ENCODE measurements at regions not wholly inside any gene's neighbourhood (a gene's known extent, or its start where the extent isn't known, plus 50 kb on each side); places are given as distances from the start of the nearest gene placed in this dataset.

DNA sequence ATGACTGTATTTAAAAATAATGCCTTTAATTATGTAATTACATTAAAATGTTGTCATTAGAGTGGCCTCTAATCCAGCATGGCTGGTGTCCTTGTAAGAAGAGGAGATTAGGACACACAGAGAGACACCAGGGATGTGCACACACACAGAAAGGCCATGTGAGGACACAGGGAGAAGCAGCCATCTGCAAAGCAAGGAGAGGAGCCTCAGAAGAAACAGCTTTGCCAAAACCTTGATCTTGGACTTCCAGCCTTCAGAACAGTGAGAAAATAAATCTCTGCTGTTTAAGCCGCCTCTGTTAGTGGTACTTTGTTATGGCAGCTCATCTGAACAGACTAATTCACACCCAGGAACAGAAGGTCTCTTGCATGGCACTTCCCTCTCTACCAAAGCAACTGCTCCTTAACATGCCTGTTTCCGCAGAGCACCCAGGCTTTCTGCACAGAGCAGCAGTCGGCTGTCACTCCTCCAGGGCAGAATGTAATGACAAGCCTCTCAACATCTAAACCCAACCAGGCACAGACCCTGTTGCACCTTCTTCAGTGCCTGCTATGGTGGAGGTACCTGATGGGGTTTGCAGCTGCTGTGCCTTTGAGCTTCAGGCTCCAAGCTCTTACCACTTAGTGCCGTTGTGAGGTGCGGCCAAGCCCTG lies 377.7 kb downstream of the TDRD15 start:
- no peak for DNase-seq (ENCODE audit: low spot score)

- DNase-seq (ENCODE audit: low spot score), result no peak
These were observed 392.1 kb downstream of the TDRD15 start for GRCh38 chr2:21515903-21516302.

- DNase-seq (ENCODE audit: low spot score), result no peak
These were observed 395.6 kb downstream of the TDRD15 start for GRCh38 chr2:21519412-21519811.

- DNase-seq (ENCODE audit: low spot score), result no peak
These were observed 396.1 kb downstream of the TDRD15 start for GRCh38 chr2:21519821-21520220.

DNA sequence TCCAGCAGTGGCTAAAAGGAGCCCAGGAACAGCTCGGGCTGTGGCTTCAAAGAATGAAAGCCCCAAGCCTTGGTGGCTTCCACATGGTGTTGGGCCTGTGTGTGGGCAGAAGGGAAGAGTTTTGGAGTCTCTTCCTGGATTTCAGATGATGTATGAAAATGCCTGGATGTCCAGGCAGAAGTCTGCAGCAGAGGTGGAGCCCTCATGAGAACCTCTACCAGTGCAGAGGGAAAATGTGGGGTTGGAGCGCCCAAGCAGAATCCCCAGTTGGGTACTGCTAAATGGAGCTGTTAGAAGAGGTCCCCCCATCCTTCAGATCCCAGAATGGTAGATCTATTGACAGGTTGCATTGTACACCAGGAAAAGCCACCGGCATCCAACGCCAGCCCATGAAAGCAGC lies 412.1 kb downstream of the TDRD15 start:
- no peak for DNase-seq (ENCODE audit: low spot score)

DNA sequence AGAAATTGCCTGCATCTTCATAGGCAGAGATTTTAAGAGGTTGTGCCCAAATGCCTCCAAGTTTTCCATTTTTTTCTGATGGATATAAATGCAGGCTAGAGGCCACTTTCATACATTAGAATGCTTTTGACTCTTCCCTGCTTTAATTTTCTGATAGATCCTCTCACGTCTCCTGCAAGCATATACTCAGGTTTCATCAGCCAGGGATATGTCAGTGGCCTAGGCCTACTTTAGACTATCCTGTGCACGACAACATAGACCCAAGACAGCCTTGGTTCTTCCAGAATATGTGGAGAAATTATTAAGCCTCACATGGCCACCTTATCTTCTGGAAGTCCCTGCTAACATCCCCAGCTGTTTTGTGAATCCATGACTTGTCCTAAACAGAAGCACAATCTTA lies 415.9 kb downstream of the TDRD15 start:
- DNase-seq (ENCODE audit: low spot score), result no peak

- no peak for DNase-seq (ENCODE audit: low spot score)
These were observed 419.9 kb downstream of the TDRD15 start for GRCh38 chr2:21543630-21544029.

GRCh38 chr2:21544392-21544791 lies 420.6 kb downstream of the TDRD15 start:
- no peak for DNase-seq (ENCODE audit: low spot score)

- DNase-seq (ENCODE audit: low spot score), result no peak
These were observed 429.2 kb downstream of the TDRD15 start for GRCh38 chr2:21552981-21553380.

DNA sequence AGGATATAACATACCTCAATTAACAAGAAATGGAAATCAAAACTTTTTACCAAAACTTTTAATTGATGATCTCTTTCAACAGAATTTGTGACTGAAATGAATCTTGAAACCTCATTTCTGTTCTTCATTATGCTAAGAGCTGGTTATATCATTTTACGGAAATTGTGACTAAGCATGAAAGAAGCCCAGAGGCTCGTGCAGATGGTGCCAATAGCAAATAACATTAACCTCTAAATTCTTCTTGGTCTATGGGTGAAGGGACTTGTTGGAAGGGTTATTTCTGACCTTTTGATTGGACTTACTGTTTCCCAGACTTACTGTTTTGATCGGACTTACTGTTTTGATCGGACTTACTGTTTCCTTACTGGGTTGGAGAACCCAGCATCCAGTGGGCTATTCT lies 435.6 kb downstream of the TDRD15 start:
- DNase-seq (ENCODE audit: low spot score), result no peak

DNA sequence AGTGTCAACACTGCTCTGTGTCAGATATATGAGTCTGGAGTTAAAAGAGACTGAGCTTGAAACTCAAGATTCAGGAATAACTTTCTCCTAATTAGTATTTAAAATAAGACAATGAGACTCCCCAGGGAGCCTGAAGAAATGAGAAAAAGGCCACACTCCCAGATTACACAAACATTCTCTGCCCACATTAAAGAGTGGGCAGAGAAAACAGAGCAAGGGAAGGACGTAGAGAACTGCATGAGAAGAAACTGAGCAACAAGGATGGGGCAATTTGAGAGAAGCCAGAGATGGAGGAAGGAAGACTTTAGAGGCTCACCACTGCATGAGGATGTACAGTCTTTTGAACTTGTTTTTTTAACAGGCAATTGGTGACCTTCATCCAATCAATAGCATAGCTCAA lies 438.2 kb downstream of the TDRD15 start:
- DNase-seq (ENCODE audit: low spot score), result no peak

DNA sequence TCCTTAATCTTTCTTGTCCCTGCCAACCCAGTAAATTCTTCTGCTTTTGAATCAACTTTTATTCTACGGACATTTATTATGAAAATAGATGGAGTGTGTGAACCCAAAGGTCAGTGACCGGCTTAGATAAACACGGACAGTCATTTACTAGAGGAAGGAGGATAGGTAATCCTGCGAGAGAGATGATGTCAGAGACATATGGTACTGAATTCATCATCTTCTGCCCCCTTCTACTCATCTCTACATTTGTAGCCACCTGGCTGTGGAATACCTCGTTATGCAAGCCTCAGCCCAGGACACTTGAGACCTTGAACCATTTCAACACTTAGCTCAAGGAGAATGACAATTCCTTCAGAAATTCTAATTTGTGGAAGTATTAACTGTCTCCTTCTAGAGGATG lies 443.6 kb downstream of the TDRD15 start:
- DNase-seq (ENCODE audit: low spot score), result no peak

DNA sequence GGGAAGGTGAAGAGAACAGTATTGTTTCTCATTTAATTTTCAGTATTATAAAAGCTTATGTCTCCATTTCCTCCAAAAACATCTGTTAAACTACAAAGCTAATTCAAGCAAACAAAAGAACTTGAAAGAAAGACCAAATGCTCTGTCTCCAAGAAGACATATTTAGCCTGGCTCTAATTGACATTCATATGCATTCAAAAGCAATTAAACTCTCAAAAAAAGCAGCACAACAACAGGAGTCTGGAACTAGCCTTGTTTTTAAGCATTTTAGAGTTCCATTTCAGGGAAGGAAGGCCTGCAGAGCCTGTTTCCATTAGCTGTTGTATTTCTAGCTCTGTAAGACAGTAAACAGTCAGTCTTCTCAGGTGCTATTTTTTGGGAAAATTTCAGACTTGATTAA lies 447.9 kb downstream of the TDRD15 start:
- no peak for DNase-seq (ENCODE audit: low spot score)

DNA sequence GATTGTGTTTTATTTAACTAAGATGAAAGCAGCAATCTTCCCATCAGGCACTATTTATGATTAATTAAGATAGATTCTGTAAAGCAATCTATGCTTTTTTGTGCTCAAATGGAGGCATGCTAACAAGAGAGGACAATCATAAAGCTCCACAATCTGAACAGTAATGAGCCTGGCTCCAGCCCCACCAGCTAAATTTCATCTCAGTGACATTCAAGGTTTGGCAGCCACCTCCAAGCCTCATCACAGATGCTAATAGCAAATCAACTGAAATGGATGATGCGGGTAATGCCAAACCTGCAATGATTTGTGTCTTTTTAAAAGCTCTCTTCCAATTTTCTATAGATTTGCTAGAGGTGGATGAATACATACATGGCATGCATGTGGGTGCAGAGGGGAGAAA lies 456.6 kb downstream of the TDRD15 start:
- no peak for DNase-seq (ENCODE audit: low spot score)

DNA sequence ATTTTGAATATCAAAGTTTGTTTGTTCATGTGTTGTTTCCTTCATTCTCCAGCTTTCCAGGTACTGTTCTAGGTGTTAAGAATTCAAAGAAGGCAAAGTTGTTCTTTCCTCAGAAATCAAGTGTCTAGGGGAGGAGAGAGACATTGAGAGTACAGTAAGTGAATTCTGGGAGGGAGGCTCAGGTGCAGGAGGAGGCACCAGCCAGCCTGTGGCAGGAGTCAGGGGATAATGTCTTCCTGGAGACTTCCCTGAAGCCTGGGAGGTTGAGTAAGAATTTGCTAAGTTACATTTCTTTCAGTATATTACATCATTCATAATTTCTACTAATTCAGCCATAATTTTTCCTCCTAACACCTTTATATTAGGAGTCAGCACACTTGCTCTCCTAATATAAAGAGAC lies 462.1 kb downstream of the TDRD15 start:
- no peak for DNase-seq (ENCODE audit: low spot score)

- DNase-seq (ENCODE audit: low spot score), result peak; percentile 1
These were observed 466.4 kb downstream of the TDRD15 start for GRCh38 chr2:21590026-21590690.

GRCh38 chr2:21591926-21592325 lies 468.2 kb downstream of the TDRD15 start:
- DNase-seq (ENCODE audit: low spot score), result no peak

- DNase-seq (ENCODE audit: low spot score), result no peak
These were observed 475.6 kb downstream of the TDRD15 start for GRCh38 chr2:21599417-21599816.

DNA sequence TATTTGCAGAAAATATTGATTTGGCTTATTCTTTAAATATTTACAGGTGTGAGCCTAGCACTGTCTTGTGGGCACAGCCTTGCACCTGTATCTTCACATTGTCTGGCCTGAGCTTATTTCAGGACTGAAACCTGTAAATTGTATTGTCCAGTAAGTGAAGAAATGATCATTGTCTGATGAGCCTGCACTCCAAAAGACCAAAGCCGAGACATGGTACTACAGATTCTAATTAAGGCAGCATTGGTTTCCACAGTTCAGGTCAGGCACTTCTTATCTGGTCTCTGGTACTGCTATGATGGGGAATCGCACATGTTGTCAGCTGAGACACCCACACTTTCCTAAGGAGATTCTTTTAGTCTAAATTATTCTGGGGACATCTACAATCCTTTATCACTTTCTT lies 479.0 kb downstream of the TDRD15 start:
- no peak for DNase-seq (ENCODE audit: low spot score)

DNA sequence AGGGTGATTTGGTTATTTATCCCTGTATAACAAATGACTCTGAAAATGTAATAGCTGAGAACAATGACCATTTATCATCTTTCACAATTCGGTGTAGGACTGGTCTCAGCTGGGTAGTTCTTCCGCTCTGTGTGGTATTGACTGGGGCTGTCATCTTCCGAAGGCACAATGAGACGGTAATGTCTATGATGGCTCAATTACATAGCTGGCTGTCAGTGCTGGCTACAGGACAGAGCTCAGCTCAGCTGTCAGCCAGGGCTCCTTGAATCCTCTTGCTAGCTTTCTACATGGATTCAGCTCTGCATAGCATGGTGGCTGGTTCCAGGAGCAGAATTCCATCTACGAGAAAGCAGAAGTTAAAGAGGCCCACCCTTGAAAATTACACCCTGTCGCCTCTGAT lies 483.8 kb downstream of the TDRD15 start:
- no peak for DNase-seq (ENCODE audit: low spot score)

- no peak for DNase-seq (ENCODE audit: low spot score)
These were observed 486.5 kb downstream of the TDRD15 start for GRCh38 chr2:21610304-21610703.

GRCh38 chr2:21617885-21618434 lies 494.2 kb downstream of the TDRD15 start:
- DNase-seq (ENCODE audit: low spot score), result no peak

- no peak for DNase-seq (ENCODE audit: low spot score)
These were observed 497.0 kb downstream of the TDRD15 start for GRCh38 chr2:21620771-21621170.

DNA sequence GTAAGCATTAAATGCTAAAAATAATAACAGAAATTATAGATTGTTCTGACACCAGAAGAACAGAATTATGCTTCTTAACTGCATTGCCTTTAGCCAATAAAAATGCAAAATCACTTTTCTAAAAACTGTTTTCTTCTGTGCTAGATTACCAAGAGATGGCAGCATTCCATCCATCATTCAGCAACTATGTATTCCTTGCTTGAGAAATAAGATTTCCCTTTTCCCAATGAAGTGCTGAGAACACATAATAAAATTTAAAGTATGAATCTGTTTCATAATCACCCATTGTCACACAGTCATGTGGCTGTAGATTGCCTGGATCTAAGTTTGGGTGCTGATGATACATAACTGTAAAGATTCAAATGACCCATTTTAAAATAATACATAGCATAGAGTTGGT lies 504.2 kb downstream of the TDRD15 start:
- DNase-seq (ENCODE audit: low spot score), result no peak
